ENCODE measurements at regions not wholly inside any gene's neighbourhood (a gene's known extent, or its start where the extent isn't known, plus 50 kb on each side); places are given as distances from the start of the nearest gene placed in this dataset.

- TF ChIP-seq, protein P1, sequence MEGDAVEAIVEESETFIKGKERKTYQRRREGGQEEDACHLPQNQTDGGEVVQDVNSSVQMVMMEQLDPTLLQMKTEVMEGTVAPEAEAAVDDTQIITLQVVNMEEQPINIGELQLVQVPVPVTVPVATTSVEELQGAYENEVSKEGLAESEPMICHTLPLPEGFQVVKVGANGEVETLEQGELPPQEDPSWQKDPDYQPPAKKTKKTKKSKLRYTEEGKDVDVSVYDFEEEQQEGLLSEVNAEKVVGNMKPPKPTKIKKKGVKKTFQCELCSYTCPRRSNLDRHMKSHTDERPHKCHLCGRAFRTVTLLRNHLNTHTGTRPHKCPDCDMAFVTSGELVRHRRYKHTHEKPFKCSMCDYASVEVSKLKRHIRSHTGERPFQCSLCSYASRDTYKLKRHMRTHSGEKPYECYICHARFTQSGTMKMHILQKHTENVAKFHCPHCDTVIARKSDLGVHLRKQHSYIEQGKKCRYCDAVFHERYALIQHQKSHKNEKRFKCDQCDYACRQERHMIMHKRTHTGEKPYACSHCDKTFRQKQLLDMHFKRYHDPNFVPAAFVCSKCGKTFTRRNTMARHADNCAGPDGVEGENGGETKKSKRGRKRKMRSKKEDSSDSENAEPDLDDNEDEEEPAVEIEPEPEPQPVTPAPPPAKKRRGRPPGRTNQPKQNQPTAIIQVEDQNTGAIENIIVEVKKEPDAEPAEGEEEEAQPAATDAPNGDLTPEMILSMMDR (conservative IDR thresholded peaks at IDR 0.05; ENCODE audit: low read depth, low read length), result no peak
- TF ChIP-seq EZH2 (IDR thresholded peaks at IDR 0.05; ENCODE audit: borderline replicate concordance, low read depth, low read length, poor library complexity, severe bottlenecking), result no peak
Observed at GRCh38 chr2:64853894-64854293, 135.3 kb upstream of the SLC1A4 start.

Data from A673 (cell line).